PC-9 (cell line): ENCODE measurements at regions not wholly inside any gene's neighbourhood (a gene's known extent, or its start where the extent isn't known, plus 50 kb on each side); places are given as distances from the start of the nearest gene placed in this dataset.

Experiments
- BruUV-seq: library from RNA; stranded (reverse); fragments of 400-500 nt; replicated peaks from 2 replicates; lab custom pipeline; 2021; lab: Mats Ljungman, UMichigan
- CTCF ChIA-PET: fragments of 300-600 bp; sonication (Branson Sonifier 250); formaldehyde crosslinking; loops from one replicate; lab custom pipeline; 2022; ENCODE audit warnings: antibody characterized with exemption; lab: Charles Lee
- POLR2A ChIA-PET: fragments of 300-600 bp; sonication (Branson Sonifier 250); formaldehyde crosslinking; loops from one replicate; lab custom pipeline; 2022; ENCODE audit warnings: antibody characterized with exemption; ENCODE audit not compliant: unreplicated experiment; lab: Charles Lee
- DNase-seq, 2 experiments: peaks; one replicate each; pipeline versions ENCODE4 v3.0.0 to v3.0.0-alpha.2; 2015 to 2022; ENCODE audit warnings: mixed read lengths in 1 of 2
- H2AFZ ChIP-seq: fragments of 200-600 bp; sonication (generic); 2 replicates; pipeline ENCODE4 v1.8.1; 2017; ENCODE audit warnings: antibody characterized with exemption
- H3F3A ChIP-seq: fragments of 200-600 bp; sonication (generic); 2 replicates; pipeline ENCODE4 v1.8.1; 2017; ENCODE audit warnings: antibody characterized with exemption, mild to moderate bottlenecking, low read depth; ENCODE audit not compliant: insufficient read depth
- H3K27ac ChIP-seq: fragments of 200-600 bp; sonication (generic); 2 replicates; pipeline ENCODE4 v1.6.1; 2016; ENCODE audit warnings: mixed run types
- H3K27me3 ChIP-seq: fragments of 200-600 bp; sonication (generic); 2 replicates; pipeline ENCODE4 v1.6.1; 2016; ENCODE audit warnings: low read depth, mixed run types; ENCODE audit not compliant: insufficient read depth
- H3K36me3 ChIP-seq: fragments of 200-600 bp; sonication (generic); 2 replicates; pipeline ENCODE4 v1.6.1; 2016; ENCODE audit warnings: low read depth, mixed run types
- H3K4me1 ChIP-seq: fragments of 200-600 bp; sonication (generic); replicated peaks from 2 replicates; pipeline ENCODE4 v1.6.1; 2016; ENCODE audit warnings: mixed run types; ENCODE audit not compliant: insufficient read depth
- H3K4me2 ChIP-seq: fragments of 200-600 bp; sonication (generic); 2 replicates; pipeline ENCODE4 v1.6.1; 2017; ENCODE audit warnings: mixed run types
- H3K4me3 ChIP-seq: fragments of 200-600 bp; sonication (generic); 2 replicates; pipeline ENCODE4 v1.6.1; 2016; ENCODE audit warnings: mixed run types
- H3K79me2 ChIP-seq: fragments of 200-600 bp; sonication (generic); 2 replicates; pipeline ENCODE4 v1.6.1; 2017; ENCODE audit warnings: low read depth, mixed run types
- H3K9me2 ChIP-seq: fragments of 200-600 bp; sonication (generic); 2 replicates; pipeline ENCODE4 v1.8.1; 2017; ENCODE audit warnings: mild to moderate bottlenecking; ENCODE audit not compliant: insufficient read depth
- H3K9me3 ChIP-seq: fragments of 200-600 bp; sonication (generic); 2 replicates; pipeline ENCODE4 v1.8.1; 2016; ENCODE audit warnings: low read depth; ENCODE audit not compliant: insufficient read depth
- H4K20me1 ChIP-seq: fragments of 200-600 bp; sonication (generic); 2 replicates; pipeline ENCODE4 v1.8.1; 2017; ENCODE audit not compliant: insufficient read depth
- CTCF ChIP-seq: fragments of 200-600 bp; sonication (generic); conservative IDR thresholded peaks from 2 replicates; pipeline ENCODE4 v1.6.1; 2017; ENCODE audit warnings: mixed run types, antibody characterized with exemption, mild to moderate bottlenecking, moderate library complexity
- EZH2 ChIP-seq: fragments of 200-600 bp; sonication (generic); IDR thresholded peaks from 2 replicates; pipeline ENCODE4 v1.8.0; 2017; ENCODE audit warnings: antibody characterized with exemption, low read depth
- intact Hi-C: fragments of 100-400 bp; cut with micrococcal nuclease; formaldehyde crosslinking; loops from one replicate; pipeline ENCODE4 v1.10.0; 2022; ENCODE audit not compliant: unreplicated experiment

- Histone ChIP-seq H3K27me3 (no peaks in the 10 kb centered on the region), H3K9me2 (no peaks in the 10 kb centered on the region), H3K4me3 (no peak overlapping the region), H3K79me2 (no peaks in the 10 kb centered on the region), H3K4me1 (no peaks in the 10 kb centered on the region), H3K27ac (no peak overlapping the region), H4K20me1 (no peaks in the 10 kb centered on the region), H3K4me2 (no peak overlapping the region), H3K9me3 (0 out of 2 replicates have a peak, but pooled peaks cover under 1% of the 10 kb centered on the region), H2AFZ (no peak overlapping the region), H3K36me3 (no peaks in the 10 kb centered on the region), H3F3A (no peaks in the 10 kb centered on the region)
- CTCF ChIA-PET: no interaction called here
- DNase-seq: no peak
- POLR2A ChIA-PET: no interaction called here
- BruUV-seq: no TSS peak
- TF ChIP-seq CTCF (no peak), EZH2 (no peak)
- intact Hi-C loops: no loop called here
Observed at GRCh38 chr11:92349486-92350156, 125.0 kb downstream of the FAT3 start.

GRCh38 chr11:92357344-92357743 lies 132.7 kb downstream of the FAT3 start:
- H3K79me2 ChIP-seq: no peaks in the 10 kb centered on the region
- H3K9me3 ChIP-seq: no peaks in the 10 kb centered on the region
- H3K27me3 ChIP-seq: no peaks in the 10 kb centered on the region
- H3K4me3 ChIP-seq: no peak overlapping the region
- no peak for TF ChIP-seq CTCF
- no peak for TF ChIP-seq EZH2
- H3K4me1 ChIP-seq: peaks cover 13% of the 10 kb centered on the region
- intact Hi-C loops: no loop called here
- H3F3A ChIP-seq: no peaks in the 10 kb centered on the region
- DNase-seq: peak in 1 of 2 experiments; percentile 86
- no peaks in the 10 kb centered on the region; the same call in 1 of the 2 replicates for H3K9me2 ChIP-seq
- CTCF ChIA-PET: no interaction called here
- no peaks in the 10 kb centered on the region for H4K20me1 ChIP-seq
- H2AFZ ChIP-seq: no peak overlapping the region
- no TSS peak for BruUV-seq
- H3K36me3 ChIP-seq: no peaks in the 10 kb centered on the region
- POLR2A ChIA-PET: interaction anchor here (0.6 to 0.7 kb wide), 3 partner anchors 90 to 1554 kb away, joined by 3 to 4 read pairs (median 4); no protein-coding TSS in a partner anchor
- H3K27ac ChIP-seq: peak overlapping the region; percentile 21
- H3K4me2 ChIP-seq: peak overlapping the region; percentile 0; the same call in 1 of the 2 replicates

GRCh38 chr11:92357841-92358240 lies 133.2 kb downstream of the FAT3 start:
- H3K9me2 ChIP-seq: no peaks in the 10 kb centered on the region; the same call in 1 of the 2 replicates
- H3K9me3 ChIP-seq: no peaks in the 10 kb centered on the region
- peak in 1 of 2 experiments; percentile 48 for DNase-seq
- H4K20me1 ChIP-seq: no peaks in the 10 kb centered on the region
- H3K27ac ChIP-seq: peak overlapping the region; percentile 21; the same call in 1 of the 2 replicates
- no peak overlapping the region for H3K4me2 ChIP-seq
- BruUV-seq: no TSS peak
- H3K27me3 ChIP-seq: no peaks in the 10 kb centered on the region
- H3K4me1 ChIP-seq: peaks cover 13% of the 10 kb centered on the region
- H3K79me2 ChIP-seq: no peaks in the 10 kb centered on the region
- POLR2A ChIA-PET: interaction anchor here (0.7 kb wide), 2 partner anchors 90 to 1554 kb away, joined by 3 to 4 read pairs; no protein-coding TSS in a partner anchor
- TF ChIP-seq CTCF: no peak
- TF ChIP-seq EZH2: no peak
- no peaks in the 10 kb centered on the region for H3F3A ChIP-seq
- H3K36me3 ChIP-seq: no peaks in the 10 kb centered on the region
- H3K4me3 ChIP-seq: no peak overlapping the region
- CTCF ChIA-PET: no interaction called here
- H2AFZ ChIP-seq: no peak overlapping the region
- intact Hi-C loops: no loop called here
